HEK293 (cell line): ENCODE measurements at regions not wholly inside any gene's neighbourhood (a gene's known extent, or its start where the extent isn't known, plus 50 kb on each side); places are given as distances from the start of the nearest gene placed in this dataset.

Experiments used
- CTCF ChIP-seq: fragments of 450-650 bp; formaldehyde crosslinking; IDR thresholded peaks from 2 replicates; pipeline ENCODE4 v1.5.1; 2016; ENCODE audit warnings: missing biosample characterization, missing genetic modification characterization
- MEIS1 ChIP-seq: sonication (generic); formaldehyde crosslinking; IDR thresholded peaks from 2 replicates; pipeline ENCODE4 v1.8.1; 2022; ENCODE audit warnings: missing genetic modification reagents, mild to moderate bottlenecking, borderline replicate concordance
- ZNF266 ChIP-seq: fragments of 450-650 bp; formaldehyde crosslinking; IDR thresholded peaks from 2 replicates; pipeline ENCODE4 v1.5.1; 2016; ENCODE audit warnings: missing biosample characterization, missing genetic modification characterization, low read depth
- ZNF48 ChIP-seq: fragments of 450-650 bp; formaldehyde crosslinking; IDR thresholded peaks from 2 replicates; pipeline ENCODE4 v1.5.1; 2016; ENCODE audit warnings: missing biosample characterization, missing genetic modification characterization

GRCh38 chr16:75929046-75929445, 202.8 kb upstream of the CPHXL start:
- TF ChIP-seq CTCF (tag by site-specific recombination) (no peak), ZNF266 (tag by site-specific recombination) (no peak), ZNF48 (tag by site-specific recombination) (no peak), MEIS1 (no peak)
